K562 (cell line): ENCODE measurements at regions not wholly inside any gene's neighbourhood (a gene's known extent, or its start where the extent isn't known, plus 50 kb on each side); places are given as distances from the start of the nearest gene placed in this dataset.

Experiments used
- ATAC-seq: fragments of 200-7000 bp; cut with Tn5 transposase; 3 replicates; pipeline ENCODE4 v1.9.1; 2020; ENCODE audit warnings: moderate library complexity
- BruUV-seq: library from RNA; stranded (reverse); fragments of 400-500 nt; replicated peaks from 2 replicates; lab custom pipeline; 2021; lab: Mats Ljungman, UMichigan
- CTCF ChIA-PET: fragments of 300-600 bp; formaldehyde crosslinking; extraction: SDS; loops from one replicate; lab custom pipeline; 2021; ENCODE audit warnings: low intra/inter-chr PET ratio; lab: Yijun Ruan, JAX
- POLR2A ChIA-PET: fragments of 300-600, 350-650 bp; sonication (Branson Sonifier 250); formaldehyde crosslinking; extraction: SDS; loops from one replicate; lab custom pipeline; 2021; ENCODE audit warnings: antibody characterized with exemption, inconsistent platforms; lab: Yijun Ruan, JAX
- DNase-seq, 4 experiments: peaks; one replicate each; pipeline versions ENCODE4 v3.0.0 to v3.0.0-alpha.2; 2011 to 2018; ENCODE audit warnings: low spot score in 3 of 4, mixed read lengths in 3 of 4; ENCODE audit errors: extremely low read depth in 1 of 4
- FAIRE-seq: peaks from 2 replicates; lab custom pipeline; 2011; peaks lifted over from hg19 to GRCh38; lab: Jason Lieb, UNC
- H2AFZ ChIP-seq: 2 replicates; pipeline ENCODE4 v1.6.0; 2011; ENCODE audit warnings: low read depth, low read length, control low read depth, inconsistent platforms
- H3K27ac ChIP-seq: fragments of 200-600 bp; 3 replicates; pipeline ENCODE4 v1.8.0; 2011; ENCODE audit warnings: low read depth, mild to moderate bottlenecking, control low read depth, inconsistent platforms, low read length, moderate library complexity, mixed read lengths; ENCODE audit errors: extremely low read depth
- H3K27me3 ChIP-seq, 2 experiments: fragments of 300-600 bp in 1 of 2; 2 replicates in 1 of 2; 3 replicates in 1 of 2; pipeline versions ENCODE4 v1.6.0 to v1.8.0; 2011; ENCODE audit warnings: inconsistent platforms in 2 of 2, low read length in 2 of 2, mild to moderate bottlenecking in 1 of 2, mixed read lengths in 1 of 2, moderate library complexity in 1 of 2; ENCODE audit not compliant: control insufficient read depth in 2 of 2, insufficient read depth in 2 of 2
- H3K36me3 ChIP-seq: fragments of 300-600 bp; 3 replicates; pipeline ENCODE4 v1.8.0; 2011; ENCODE audit warnings: mild to moderate bottlenecking, low read length, inconsistent platforms; ENCODE audit not compliant: control insufficient read depth, insufficient read depth
- H3K4me1 ChIP-seq, 2 experiments: fragments of 200-600 bp in 1 of 2; replicated peaks in 1 of 2; 2 replicates in 1 of 2; 3 replicates in 1 of 2; pipeline versions ENCODE4 v1.5.1 to v1.8.0; 2011; ENCODE audit warnings: inconsistent platforms in 2 of 2, low read length in 2 of 2, mild to moderate bottlenecking in 1 of 2, mixed read lengths in 1 of 2, moderate library complexity in 1 of 2; ENCODE audit not compliant: control insufficient read depth in 2 of 2, insufficient read depth in 2 of 2
- H3K4me2 ChIP-seq: 2 replicates; pipeline ENCODE4 v1.6.1; 2011; ENCODE audit warnings: low read length, control low read depth, inconsistent platforms, mixed read lengths; ENCODE audit not compliant: insufficient read depth
- H3K4me3 ChIP-seq: fragments of 200-600 bp; sonication (generic), shearing (Covaris generic); 2 replicates; pipeline ENCODE4 v1.5.1; 2016; ENCODE audit warnings: control low read depth, inconsistent platforms
- H3K79me2 ChIP-seq: fragments of 200-600 bp; 3 replicates; pipeline ENCODE4 v1.8.0; 2011; ENCODE audit warnings: low read length, inconsistent platforms; ENCODE audit not compliant: control insufficient read depth, insufficient read depth
- H3K9ac ChIP-seq, 2 experiments: 2 replicates each; pipeline versions ENCODE4 v1.6.0 to v1.6.1; 2011; ENCODE audit warnings: low read depth in 2 of 2, low read length in 2 of 2, control low read depth in 1 of 2, inconsistent platforms in 1 of 2, mild to moderate bottlenecking in 1 of 2, mixed read lengths in 1 of 2; ENCODE audit not compliant: insufficient read depth in 1 of 2
- H3K9me1 ChIP-seq: one replicate; pipeline ENCODE4 v1.6.0; 2011; ENCODE audit warnings: inconsistent platforms, mild to moderate bottlenecking, low read length, moderate library complexity; ENCODE audit not compliant: control insufficient read depth, insufficient read depth
- H3K9me3 ChIP-seq: replicated peaks from 2 replicates; pipeline ENCODE4 v1.5.1; 2011; ENCODE audit warnings: low read depth, low read length, inconsistent platforms; ENCODE audit not compliant: control insufficient read depth, insufficient read depth
- H4K20me1 ChIP-seq: replicated peaks from 2 replicates; pipeline ENCODE4 v1.6.1; 2011; ENCODE audit warnings: low read length, inconsistent platforms, mixed read lengths; ENCODE audit not compliant: control insufficient read depth, insufficient read depth
- DDX20 ChIP-seq: fragments of 450-650 bp; IDR thresholded peaks from 2 replicates; pipeline ENCODE4 v1.6.1; 2016; ENCODE audit warnings: missing genetic modification characterization, low read depth, mild to moderate bottlenecking, missing compliant biosample characterization, moderate library complexity
- RB1 ChIP-seq: fragments of 450-650 bp; IDR thresholded peaks from 2 replicates; pipeline ENCODE4 v1.6.1; 2017; ENCODE audit warnings: low read depth, mild to moderate bottlenecking
- RFX5 ChIP-seq: IDR thresholded peaks from 2 replicates; pipeline ENCODE4 v1.6.1; 2011; ENCODE audit warnings: low read depth, mild to moderate bottlenecking, improper control_type of control experiment, low read length
- SUPT5H ChIP-seq: fragments of 450-650 bp; IDR thresholded peaks from 2 replicates; pipeline ENCODE4 v1.6.1; 2016
- ZC3H4 ChIP-seq: sonication (generic); formaldehyde crosslinking; IDR thresholded peaks from 2 replicates; pipeline ENCODE4 v1.9.0; 2021; ENCODE audit warnings: missing genetic modification reagents, borderline replicate concordance
- ZNF41 ChIP-seq: fragments of 250-450 bp; sonication (Bioruptor Pico); conservative IDR thresholded peaks from 2 replicates; pipeline ENCODE4 v1.4.0; 2020; ENCODE audit warnings: mild to moderate bottlenecking
- ZNF79 ChIP-seq: fragments of 250-450 bp; sonication (Bioruptor Pico); IDR thresholded peaks from 2 replicates; pipeline ENCODE4 v1.4.0; 2020; ENCODE audit warnings: low read depth, mild to moderate bottlenecking, moderate library complexity
- ZSCAN29 ChIP-seq: fragments of 450-650 bp; IDR thresholded peaks from 2 replicates; pipeline ENCODE4 v1.6.1; 2017
- WGBS: fragments of 100-300 bp; shearing (Covaris generic); methylation state at CpG from one replicate; pipeline ENCODE4 v1.1.6; 2016; ENCODE audit warnings: low coverage, mixed read lengths; ENCODE audit not compliant: insufficient coverage; ENCODE audit errors: missing lambda C conversion rate; 5-methylcytosine and 5-hydroxymethylcytosine counted together
- in situ Hi-C: fragments of 300-500 bp; cut with MboI; formaldehyde crosslinking; loops from 4 replicates; pipeline ENCODE4 v1.15.0; 2018; ENCODE audit warnings: inconsistent platforms, mixed read lengths
- intact Hi-C: fragments of 100-400 bp; cut with micrococcal nuclease; formaldehyde crosslinking; loops from 2 replicates; pipeline ENCODE4 v1.14.2; 2022
- TF ChIP-seq, protein P1 (sequence below): sonication (generic); formaldehyde crosslinking; IDR thresholded peaks from 2 replicates; pipeline ENCODE4 v1.9.0; 2022; ENCODE audit warnings: mild to moderate bottlenecking, missing genetic modification reagents
- TF ChIP-seq, protein P2 (sequence below): fragments of 450-650 bp; IDR thresholded peaks from one replicate; pipeline ENCODE4 v1.6.1; 2018; ENCODE audit warnings: mild to moderate bottlenecking, moderate library complexity; ENCODE audit not compliant: partially characterized antibody

DNA sequence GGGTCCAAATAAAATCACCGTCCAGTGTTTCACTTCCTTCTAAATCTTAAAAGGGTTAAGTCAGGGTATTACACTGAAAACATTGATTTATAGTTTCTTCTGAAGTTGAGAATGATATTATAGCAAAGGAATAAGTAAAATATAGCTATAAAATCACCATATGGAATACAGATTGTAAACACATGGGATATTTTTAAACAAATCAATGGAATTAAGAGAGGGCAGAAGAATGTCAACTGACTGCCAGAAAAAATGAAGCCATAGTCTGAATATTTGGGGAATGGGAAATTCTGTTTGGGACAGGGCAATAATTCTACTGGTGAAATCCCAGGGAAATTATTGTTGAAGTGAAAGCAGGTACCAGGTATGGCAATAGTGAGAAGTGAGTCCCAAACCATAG is 664.6 kb downstream of the NCAM2 start:
- DNase-seq (no peak), ATAC-seq (no peak), FAIRE-seq (no peak)
- H3K27ac ChIP-seq, result no peak overlapping the region
- TF ChIP-seq ZC3H4 (no peak), SUPT5H (no peak), ZSCAN29 (no peak)
- no peaks in the 10 kb centered on the region for H3K9me3 ChIP-seq
- H3K4me3 ChIP-seq, result no peak overlapping the region
- H3K36me3 ChIP-seq, result no peaks in the 10 kb centered on the region
- no peaks in the 10 kb centered on the region for H3K27me3 ChIP-seq
- H3K9me1 ChIP-seq, result no peaks in the 10 kb centered on the region
- intact Hi-C loops, result no loop called here
- H3K9ac ChIP-seq, result no peak overlapping the region
- H3K79me2 ChIP-seq, result no peaks in the 10 kb centered on the region
- no TSS peak for BruUV-seq
- H3K4me2 ChIP-seq, result no peak overlapping the region
- H3K4me1 ChIP-seq, result no peaks in the 10 kb centered on the region
- H2AFZ ChIP-seq, result no peak overlapping the region
- H4K20me1 ChIP-seq, result no peaks in the 10 kb centered on the region
- CTCF ChIA-PET, result no interaction called here
- in situ Hi-C loops, result no loop called here
- POLR2A ChIA-PET, result no interaction called here
- 0% methylated on average over 1 of the region's 1 CpG for WGBS

- Histone ChIP-seq H3K27me3 (no peaks in the 10 kb centered on the region), H3K4me2 (no peak overlapping the region), H4K20me1 (no peaks in the 10 kb centered on the region), H3K36me3 (no peaks in the 10 kb centered on the region), H3K9me3 (no peaks in the 10 kb centered on the region), H2AFZ (no peak overlapping the region), H3K4me1 (no peaks in the 10 kb centered on the region), H3K4me3 (no peak overlapping the region), H3K79me2 (no peaks in the 10 kb centered on the region), H3K9ac (no peak overlapping the region)
- DNase-seq (no peak), FAIRE-seq (no peak), ATAC-seq (no peak)
- in situ Hi-C loops, result no loop called here
- BruUV-seq, result no TSS peak
- ChIA-PET POLR2A (no interaction called here), CTCF (no interaction called here)
- WGBS, result 1% methylated on average over 5 of the region's 5 CpGs
- no peak for TF ChIP-seq RB1
- TF ChIP-seq, protein P1, sequence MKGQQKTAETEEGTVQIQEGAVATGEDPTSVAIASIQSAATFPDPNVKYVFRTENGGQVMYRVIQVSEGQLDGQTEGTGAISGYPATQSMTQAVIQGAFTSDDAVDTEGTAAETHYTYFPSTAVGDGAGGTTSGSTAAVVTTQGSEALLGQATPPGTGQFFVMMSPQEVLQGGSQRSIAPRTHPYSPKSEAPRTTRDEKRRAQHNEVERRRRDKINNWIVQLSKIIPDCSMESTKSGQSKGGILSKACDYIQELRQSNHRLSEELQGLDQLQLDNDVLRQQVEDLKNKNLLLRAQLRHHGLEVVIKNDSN, result no peak
- TF ChIP-seq DDX20 (tag), result no peak
- TF ChIP-seq ZNF41 (CRISPR knock-in tag), result no peak
- TF ChIP-seq, protein P2, sequence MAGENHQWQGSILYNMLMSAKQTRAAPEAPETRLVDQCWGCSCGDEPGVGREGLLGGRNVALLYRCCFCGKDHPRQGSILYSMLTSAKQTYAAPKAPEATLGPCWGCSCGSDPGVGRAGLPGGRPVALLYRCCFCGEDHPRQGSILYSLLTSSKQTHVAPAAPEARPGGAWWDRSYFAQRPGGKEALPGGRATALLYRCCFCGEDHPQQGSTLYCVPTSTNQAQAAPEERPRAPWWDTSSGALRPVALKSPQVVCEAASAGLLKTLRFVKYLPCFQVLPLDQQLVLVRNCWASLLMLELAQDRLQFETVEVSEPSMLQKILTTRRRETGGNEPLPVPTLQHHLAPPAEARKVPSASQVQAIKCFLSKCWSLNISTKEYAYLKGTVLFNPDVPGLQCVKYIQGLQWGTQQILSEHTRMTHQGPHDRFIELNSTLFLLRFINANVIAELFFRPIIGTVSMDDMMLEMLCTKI, result no peak
- no peak for TF ChIP-seq ZNF79 (CRISPR knock-in tag)
- no peak for TF ChIP-seq RFX5
- TF ChIP-seq, all 486 proteins: peak for 0
- no peaks in the 10 kb centered on the region for H3K9me1 ChIP-seq
- intact Hi-C loops, result no loop called here
- H3K27ac ChIP-seq, result no peak overlapping the region
These were observed 666.7 kb downstream of the NCAM2 start for GRCh38 chr21:21664871-21665270.
